HG03439 (cell line): ENCODE measurements at regions not wholly inside any gene's neighbourhood (a gene's known extent, or its start where the extent isn't known, plus 50 kb on each side); places are given as distances from the start of the nearest gene placed in this dataset.

Experiments
- ATAC-seq: cut with Tn5 transposase; IDR thresholded peaks from one replicate; pipeline ENCODE4 v1.9.1; 2021; ENCODE audit warnings: mild to moderate bottlenecking, moderate library complexity; ENCODE audit not compliant: unreplicated experiment

- ATAC-seq = no peak
These were observed 511.5 kb downstream of the TNS1 start for GRCh38 chr2:217491271-217491670.

DNA sequence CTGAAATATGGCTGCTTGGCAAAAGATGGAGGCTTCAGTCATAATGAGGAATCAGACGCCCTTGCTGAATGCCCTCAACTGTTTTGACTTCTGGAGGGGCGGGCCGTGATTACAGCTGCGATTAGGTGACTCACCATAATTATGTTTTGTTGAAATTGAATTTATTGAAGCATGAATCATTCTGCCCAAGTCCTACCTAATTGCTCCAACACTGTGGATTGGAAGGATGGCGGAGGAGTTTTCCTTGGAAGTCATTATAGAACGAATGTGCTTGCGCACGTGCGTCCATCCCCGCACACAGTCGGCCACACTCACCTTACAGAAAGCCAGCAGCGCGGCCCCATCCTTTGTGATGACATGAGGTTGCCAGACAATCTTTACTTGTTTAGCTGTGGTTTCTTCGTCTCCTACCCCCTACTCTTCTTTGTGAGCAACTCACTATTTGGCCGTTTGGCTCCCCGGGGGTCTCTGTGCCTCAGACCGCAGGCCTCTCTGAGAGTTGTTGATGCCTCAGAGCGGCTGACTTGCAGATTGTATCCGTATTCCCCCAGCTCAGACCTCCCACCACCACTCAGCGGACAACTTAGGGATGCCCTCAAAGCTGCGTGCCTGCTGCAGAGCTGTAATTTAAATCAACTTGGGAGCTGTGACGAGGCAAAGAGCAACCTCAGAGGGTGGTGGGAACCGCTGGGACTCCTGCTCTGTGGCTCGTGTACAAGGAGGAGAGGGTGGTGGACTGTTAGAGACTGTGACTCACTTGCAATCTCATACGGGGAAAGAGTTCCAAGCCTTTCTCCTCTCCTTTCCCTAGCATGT is 513.4 kb downstream of the TNS1 start:
- ATAC-seq = no peak

DNA sequence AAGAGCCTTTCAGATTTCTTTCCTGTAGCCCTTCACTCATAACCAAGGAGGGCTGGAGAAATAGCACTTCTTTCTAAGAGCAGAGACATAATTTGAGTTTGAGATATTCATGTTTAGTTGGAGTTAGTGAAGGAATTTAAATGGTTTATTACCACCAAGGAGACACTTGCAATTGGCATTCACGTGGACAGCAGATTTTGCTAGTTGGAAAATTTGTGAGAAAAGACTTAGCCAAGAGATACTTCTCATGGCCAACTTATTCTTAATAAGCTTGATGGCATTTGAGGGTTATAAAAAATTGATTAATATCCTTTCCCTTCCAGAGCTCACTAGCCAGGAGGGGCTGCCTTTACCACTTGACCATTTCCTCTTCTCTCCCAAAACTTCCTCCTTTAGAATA is 518.7 kb downstream of the TNS1 start:
- no peak for ATAC-seq

- no peak for ATAC-seq
These were observed 520.6 kb downstream of the TNS1 start for GRCh38 chr2:217482056-217482710.

DNA sequence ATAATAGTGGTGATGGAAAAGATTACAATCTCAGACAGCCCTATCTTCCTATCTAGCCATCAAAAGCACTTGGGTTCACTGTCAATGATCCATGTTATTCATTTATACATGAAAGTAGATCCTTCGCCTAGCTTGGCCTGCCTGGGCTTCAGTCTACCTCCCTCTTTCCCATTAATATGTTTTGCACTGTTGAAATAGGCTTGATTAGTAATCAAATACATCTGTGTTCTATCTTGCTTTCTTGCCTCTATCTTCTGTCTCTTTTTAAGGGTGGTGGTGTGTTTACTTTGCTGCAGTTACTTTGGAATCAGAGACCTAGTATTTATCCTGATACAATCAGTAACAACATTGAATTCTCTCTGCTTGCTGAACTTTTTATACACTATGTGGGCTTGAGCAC is 521.2 kb downstream of the TNS1 start:
- ATAC-seq = no peak

DNA sequence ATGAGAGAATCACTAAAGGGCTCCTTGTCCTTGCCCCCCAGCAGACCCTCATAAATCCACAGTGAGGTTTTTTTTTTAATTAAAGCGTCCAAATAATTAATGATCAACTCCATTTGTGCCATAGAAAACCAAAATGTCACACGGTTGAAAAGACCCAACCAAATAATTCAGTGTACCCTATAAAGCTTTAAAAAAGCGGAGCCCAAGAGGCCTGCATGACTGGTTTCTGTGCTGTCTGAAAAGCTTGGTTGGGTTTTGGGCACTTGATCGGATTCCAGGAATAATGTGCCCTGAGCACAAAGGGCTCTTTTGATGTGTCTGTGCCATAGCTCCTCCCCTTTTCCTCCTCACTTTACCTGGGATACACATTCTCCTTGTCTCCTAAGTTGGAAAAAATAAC is 523.2 kb downstream of the TNS1 start:
- no peak for ATAC-seq

DNA sequence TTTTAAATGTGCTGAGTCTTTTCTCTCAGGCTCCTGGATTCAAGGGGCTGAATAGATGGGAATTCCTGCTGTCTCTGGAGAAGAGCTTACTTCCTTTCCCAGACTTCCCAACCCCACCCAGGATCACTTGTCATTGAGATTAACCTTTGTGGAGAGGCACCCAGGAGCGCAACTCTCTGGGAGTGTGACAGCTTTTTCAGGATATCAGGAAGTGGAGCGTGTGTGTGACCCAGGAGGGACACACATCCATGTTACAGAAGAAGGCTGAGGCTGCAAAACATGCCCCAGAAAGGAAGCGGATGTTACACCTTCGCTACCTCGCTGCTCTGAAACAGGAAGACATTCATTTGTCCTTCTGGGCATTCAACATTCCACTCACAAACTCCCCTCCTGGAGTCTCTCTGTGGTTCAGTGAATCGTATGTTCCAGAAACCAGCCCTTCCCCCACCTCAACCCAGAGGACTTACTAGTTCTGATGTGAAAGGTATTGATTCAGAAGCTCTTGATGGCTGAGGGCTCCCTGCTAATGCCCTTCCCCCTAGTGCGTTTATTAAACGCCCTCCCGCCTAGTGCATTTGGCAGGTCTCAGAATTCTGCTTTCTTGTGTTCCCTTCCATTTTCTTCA is 523.9 kb downstream of the TNS1 start:
- ATAC-seq = no peak

- no peak for ATAC-seq
These were observed 525.2 kb downstream of the TNS1 start for GRCh38 chr2:217477583-217477982.

DNA sequence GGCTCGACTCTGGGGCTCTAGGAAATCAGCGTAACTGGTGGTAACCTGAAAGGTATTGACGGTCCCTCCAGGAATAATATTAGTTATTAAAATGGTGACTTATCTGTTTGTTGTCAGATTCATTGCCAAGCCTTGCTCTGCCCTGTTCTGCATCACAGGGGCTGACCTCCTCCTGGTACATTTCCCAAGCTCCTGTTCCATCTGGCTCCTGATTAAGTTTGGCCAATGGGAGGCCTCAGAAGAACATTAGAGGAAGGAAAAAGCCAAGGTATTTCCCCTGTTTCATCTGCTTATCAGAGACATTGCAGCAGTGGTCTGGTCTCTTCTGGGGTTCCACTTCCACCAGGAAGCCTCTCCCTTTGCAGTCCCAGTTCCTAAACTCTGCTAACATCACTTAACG is 527.0 kb downstream of the TNS1 start:
- no peak for ATAC-seq

DNA sequence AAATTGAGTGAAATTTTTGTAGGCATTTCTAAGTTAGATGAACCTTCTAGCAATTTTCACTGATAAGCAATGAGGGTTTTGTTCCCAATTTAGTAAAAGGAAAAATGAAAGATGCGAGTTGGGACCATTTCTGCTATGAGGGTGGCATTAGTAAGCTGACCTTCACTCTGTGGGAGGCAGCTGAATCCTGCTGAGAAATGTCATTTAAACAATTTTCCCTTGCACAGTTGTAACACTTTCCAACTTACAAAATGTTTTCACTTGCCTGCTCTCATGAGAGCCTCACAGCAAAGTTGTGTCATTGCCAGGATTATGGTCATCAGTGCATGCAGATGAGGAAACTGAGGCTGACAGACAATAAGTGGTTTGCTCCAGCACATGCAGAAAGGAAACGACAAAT is 527.7 kb downstream of the TNS1 start:
- no peak for ATAC-seq

- ATAC-seq = no peak
These were observed 531.5 kb downstream of the TNS1 start for GRCh38 chr2:217471319-217471718.

- no peak for ATAC-seq
These were observed 533.5 kb downstream of the TNS1 start for GRCh38 chr2:217469203-217469810.

GRCh38 chr2:217468042-217468830 is 534.6 kb downstream of the TNS1 start:
- no peak for ATAC-seq

GRCh38 chr2:217467331-217467730 is 535.5 kb downstream of the TNS1 start:
- no peak for ATAC-seq

DNA sequence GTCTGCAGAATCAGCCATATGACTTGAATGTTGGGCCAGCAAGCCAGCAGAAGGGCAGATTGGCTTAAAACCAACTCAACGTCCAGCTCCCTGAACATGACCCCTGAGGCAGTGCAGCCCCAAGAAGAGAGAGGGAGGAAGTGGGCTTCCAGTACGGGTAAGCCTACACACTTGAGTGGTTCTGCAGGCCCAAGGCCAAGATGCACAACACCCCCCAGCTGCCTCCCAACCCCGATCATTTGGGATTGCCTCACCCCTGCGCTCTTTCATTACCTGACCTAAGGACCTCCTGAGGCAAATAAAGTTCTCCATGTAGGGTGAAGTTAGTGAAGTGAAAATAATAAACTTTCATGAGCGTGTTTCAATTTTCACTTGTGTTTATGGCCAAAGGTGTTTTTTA is 536.0 kb downstream of the TNS1 start:
- no peak for ATAC-seq

DNA sequence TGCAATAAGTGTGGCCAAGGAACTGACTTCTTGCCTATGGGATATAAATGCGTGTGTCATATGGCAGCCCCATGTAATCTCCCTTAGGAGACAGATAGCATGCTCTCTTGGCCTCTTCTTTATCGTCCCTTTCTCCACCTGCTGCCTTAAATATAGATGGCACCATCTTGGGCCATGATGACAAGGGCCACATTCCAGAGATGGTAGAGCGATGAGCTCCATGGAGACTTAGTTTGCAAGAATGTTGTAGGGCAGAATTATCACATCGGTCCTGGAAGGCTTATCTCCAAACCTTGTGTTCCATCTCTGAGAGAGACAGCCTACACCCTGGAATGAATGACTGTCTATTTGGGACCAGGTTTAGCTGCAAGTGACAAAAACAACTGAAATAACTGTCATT is 536.7 kb downstream of the TNS1 start:
- no peak for ATAC-seq

DNA sequence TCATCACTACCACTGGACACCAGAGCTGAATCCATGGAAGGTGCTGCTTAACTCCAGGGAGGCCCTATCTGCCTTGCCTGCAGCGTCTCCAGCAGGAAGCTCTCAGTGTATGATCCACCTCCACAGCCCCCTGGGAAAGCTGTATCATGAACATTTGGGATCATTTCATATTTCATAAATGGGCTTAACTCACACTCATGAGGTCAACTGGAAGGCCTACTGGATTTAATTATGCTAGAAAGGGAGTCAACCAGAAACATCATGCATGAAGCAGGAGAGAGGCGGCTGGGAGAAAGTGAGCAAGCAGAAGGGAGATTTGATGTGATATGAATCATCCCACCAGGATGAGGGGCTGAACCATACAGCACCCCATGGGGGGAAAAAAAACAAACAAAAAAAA is 537.7 kb downstream of the TNS1 start:
- no peak for ATAC-seq

DNA sequence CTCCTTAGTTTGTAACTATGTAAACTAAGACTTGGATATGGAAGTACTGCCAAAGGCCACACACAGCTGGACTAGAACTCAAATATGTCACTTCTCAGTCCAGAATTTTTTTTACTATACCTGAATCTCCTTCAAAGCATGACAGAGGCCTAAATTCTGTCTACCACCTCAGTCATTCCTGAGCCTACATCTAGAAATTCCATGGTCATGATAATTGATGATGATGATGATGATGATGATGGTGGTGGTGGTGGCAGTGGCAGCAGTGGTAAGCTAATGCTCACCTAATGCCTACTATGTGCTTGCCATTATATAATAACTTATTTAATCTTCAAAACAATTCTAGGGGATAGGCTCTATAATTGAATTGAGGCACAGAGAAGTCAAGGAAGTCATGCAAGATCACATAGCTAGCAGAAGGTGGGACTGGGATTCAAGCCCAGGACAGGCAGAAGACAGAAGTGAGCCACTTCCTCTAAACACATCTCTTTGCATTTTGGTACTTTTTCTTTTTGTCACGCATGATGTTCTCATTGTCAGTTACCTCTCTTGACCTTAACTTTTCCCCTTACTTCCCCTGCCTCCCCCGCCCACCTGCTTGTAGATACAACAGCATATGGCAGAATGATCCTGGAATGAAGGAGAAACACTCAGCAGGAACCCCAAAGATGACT is 539.3 kb downstream of the TNS1 start:
- no peak for ATAC-seq

- no peak for ATAC-seq
These were observed 540.7 kb downstream of the TNS1 start for GRCh38 chr2:217462121-217462520.

- ATAC-seq = no peak
These were observed 541.1 kb downstream of the TNS1 start for GRCh38 chr2:217461674-217462073.
